H9 (cell line): ENCODE measurements at regions not wholly inside any gene's neighbourhood (a gene's known extent, or its start where the extent isn't known, plus 50 kb on each side); places are given as distances from the start of the nearest gene placed in this dataset.

Experiments used
- DNase-seq: peaks from one replicate; pipeline ENCODE4 v3.0.0-alpha.2; 2017
- H2AFZ ChIP-seq: one replicate; pipeline ENCODE4 v1.6.1; 2013; ENCODE audit warnings: mild to moderate bottlenecking, low read length, control low read depth, moderate library complexity
- H2AK5ac ChIP-seq: 2 replicates; pipeline ENCODE4 v1.6.1; 2013; ENCODE audit warnings: low read length, control low read depth, mixed read lengths; ENCODE audit not compliant: insufficient read length
- H2BK120ac ChIP-seq: one replicate; pipeline ENCODE4 v1.6.1; 2013; ENCODE audit warnings: low read depth, mild to moderate bottlenecking, low read length, control low read depth, inconsistent platforms; ENCODE audit not compliant: poor library complexity, severe bottlenecking
- H2BK12ac ChIP-seq: 2 replicates; pipeline ENCODE4 v1.6.1; 2013; ENCODE audit warnings: low read length, control low read depth, mixed read lengths, low read depth; ENCODE audit not compliant: insufficient read length
- H2BK15ac ChIP-seq: 2 replicates; pipeline ENCODE4 v1.6.1; 2013; ENCODE audit warnings: low read depth, low read length, control low read depth
- H2BK20ac ChIP-seq: one replicate; pipeline ENCODE4 v1.6.1; 2013; ENCODE audit warnings: low read depth, mild to moderate bottlenecking, low read length, control low read depth, inconsistent platforms; ENCODE audit not compliant: poor library complexity, severe bottlenecking
- H2BK5ac ChIP-seq: 2 replicates; pipeline ENCODE4 v1.6.1; 2013; ENCODE audit warnings: low read length, control low read depth, mixed read lengths; ENCODE audit not compliant: insufficient read length
- H3K14ac ChIP-seq: 2 replicates; pipeline ENCODE4 v1.6.1; 2013; ENCODE audit warnings: low read length, control low read depth; ENCODE audit not compliant: insufficient read depth
- H3K18ac ChIP-seq: 2 replicates; pipeline ENCODE4 v1.6.1; 2013; ENCODE audit warnings: low read depth, mild to moderate bottlenecking, mixed read lengths, low read length, control low read depth; ENCODE audit not compliant: insufficient read length
- H3K23ac ChIP-seq: 2 replicates; pipeline ENCODE4 v1.6.1; 2013; ENCODE audit warnings: low read length, control low read depth, mixed read lengths, low read depth; ENCODE audit not compliant: insufficient read length
- H3K23me2 ChIP-seq: 2 replicates; pipeline ENCODE4 v1.6.1; 2013; ENCODE audit warnings: low read depth, mild to moderate bottlenecking, mixed read lengths, low read length, control low read depth; ENCODE audit not compliant: insufficient read length, poor library complexity, severe bottlenecking
- H3K27ac ChIP-seq: 2 replicates; pipeline ENCODE4 v1.5.1; 2013; ENCODE audit warnings: low read length, control low read depth, mixed read lengths, low read depth; ENCODE audit not compliant: insufficient read length
- H3K27me3 ChIP-seq: 2 replicates; pipeline ENCODE4 v1.6.1; 2013; ENCODE audit warnings: low read length, control low read depth, inconsistent platforms; ENCODE audit not compliant: insufficient read depth
- H3K4ac ChIP-seq: 2 replicates; pipeline ENCODE4 v1.6.1; 2013; ENCODE audit warnings: low read depth, mild to moderate bottlenecking, control low read depth, inconsistent platforms, low read length, moderate library complexity
- H3K4me1 ChIP-seq: 2 replicates; pipeline ENCODE4 v1.6.1; 2013; ENCODE audit warnings: low read length, control low read depth, inconsistent platforms; ENCODE audit not compliant: insufficient read depth
- H3K4me2 ChIP-seq: 2 replicates; pipeline ENCODE4 v1.6.1; 2013; ENCODE audit warnings: low read length, control low read depth, mixed read lengths; ENCODE audit not compliant: insufficient read length, insufficient read depth
- H3K56ac ChIP-seq: 2 replicates; pipeline ENCODE4 v1.6.1; 2013; ENCODE audit warnings: low read depth, mild to moderate bottlenecking, mixed read lengths, low read length, control low read depth; ENCODE audit not compliant: insufficient read length
- H3K79me1 ChIP-seq: 2 replicates; pipeline ENCODE4 v1.6.1; 2013; ENCODE audit warnings: low read depth, mild to moderate bottlenecking, moderate library complexity, low read length, control low read depth, inconsistent platforms; ENCODE audit not compliant: insufficient read depth, poor library complexity, severe bottlenecking
- H3K79me2 ChIP-seq: 2 replicates; pipeline ENCODE4 v1.6.1; 2013; ENCODE audit warnings: low read length, control low read depth, inconsistent platforms; ENCODE audit not compliant: insufficient read depth
- H3K9ac ChIP-seq: 2 replicates; pipeline ENCODE4 v1.6.1; 2013; ENCODE audit warnings: low read length, control low read depth, mixed read lengths; ENCODE audit not compliant: insufficient read length; ENCODE audit errors: extremely low read depth
- H3K9me3 ChIP-seq: one replicate; pipeline ENCODE4 v1.6.1; 2013; ENCODE audit warnings: low read depth, low read length, inconsistent platforms; ENCODE audit not compliant: control insufficient read depth
- H3T11ph ChIP-seq: one replicate; pipeline ENCODE4 v1.6.1; 2013; ENCODE audit warnings: mild to moderate bottlenecking, low read length, control low read depth, inconsistent platforms
- H4K20me1 ChIP-seq: one replicate; pipeline ENCODE4 v1.6.1; 2013; ENCODE audit not compliant: control insufficient read depth, insufficient read length, insufficient read depth
- H4K5ac ChIP-seq: 2 replicates; pipeline ENCODE4 v1.6.1; 2013; ENCODE audit warnings: low read depth, mild to moderate bottlenecking, mixed read lengths, low read length, control low read depth; ENCODE audit not compliant: insufficient read length
- H4K8ac ChIP-seq: replicated peaks from 2 replicates; pipeline ENCODE4 v1.6.1; 2013; ENCODE audit warnings: low read length, control low read depth, mixed read lengths, low read depth; ENCODE audit not compliant: insufficient read length
- H4K91ac ChIP-seq: 2 replicates; pipeline ENCODE4 v1.6.1; 2013; ENCODE audit warnings: low read depth, mild to moderate bottlenecking, moderate library complexity, mixed read lengths, low read length, control low read depth; ENCODE audit not compliant: insufficient read length
- H3K27ac Mint-ChIP-seq, 3 experiments: 2 replicates in 2 of 3; 3 replicates in 1 of 3; pipeline ENCODE4 v1.8.0; 2020 to 2021; ENCODE audit warnings: mixed read lengths in 3 of 3, mild to moderate bottlenecking in 1 of 3, moderate library complexity in 1 of 3
- H3K27me3 Mint-ChIP-seq: 2 replicates; pipeline ENCODE4 v1.8.0; 2021; ENCODE audit warnings: low read depth, mild to moderate bottlenecking, moderate library complexity, mixed read lengths
- H3K36me3 Mint-ChIP-seq, 3 experiments: 2 replicates in 2 of 3; 3 replicates in 1 of 3; pipeline ENCODE4 v1.8.0; 2020 to 2021; ENCODE audit warnings: low read depth in 3 of 3, mixed read lengths in 3 of 3; ENCODE audit not compliant: insufficient read depth in 1 of 3
- H3K4me1 Mint-ChIP-seq, 2 experiments: 2 replicates each; pipeline ENCODE4 v1.8.0; 2020; ENCODE audit warnings: mixed read lengths in 2 of 2
- H3K4me3 Mint-ChIP-seq, 2 experiments: 2 replicates in 1 of 2; 3 replicates in 1 of 2; pipeline ENCODE4 v1.8.0; 2020 to 2021; ENCODE audit warnings: mild to moderate bottlenecking in 2 of 2, mixed read lengths in 2 of 2, moderate library complexity in 1 of 2
- H3K9me3 Mint-ChIP-seq, 2 experiments: 2 replicates in 1 of 2; 3 replicates in 1 of 2; pipeline ENCODE4 v1.8.0; 2020; ENCODE audit warnings: mild to moderate bottlenecking in 2 of 2, mixed read lengths in 2 of 2, moderate library complexity in 1 of 2
- WGBS: extraction: QIAGEN DNeasy Blood & Tissue Kit; methylation state at CpG from one replicate; pipeline ENCODE4 v1.1.7; 2013; ENCODE audit warnings: missing lambda C conversion rate, low lambda C conversion rate, mixed read lengths; ENCODE audit not compliant: insufficient read length; ENCODE audit errors: extremely low coverage; 5-methylcytosine and 5-hydroxymethylcytosine counted together
- TF ChIP-seq, protein P1 (sequence below): fragments of 200-600 bp; sonication (generic); conservative IDR thresholded peaks from 3 replicates; pipeline ENCODE4 v1.8.0; 2021; ENCODE audit warnings: antibody characterized with exemption, mild to moderate bottlenecking

DNA sequence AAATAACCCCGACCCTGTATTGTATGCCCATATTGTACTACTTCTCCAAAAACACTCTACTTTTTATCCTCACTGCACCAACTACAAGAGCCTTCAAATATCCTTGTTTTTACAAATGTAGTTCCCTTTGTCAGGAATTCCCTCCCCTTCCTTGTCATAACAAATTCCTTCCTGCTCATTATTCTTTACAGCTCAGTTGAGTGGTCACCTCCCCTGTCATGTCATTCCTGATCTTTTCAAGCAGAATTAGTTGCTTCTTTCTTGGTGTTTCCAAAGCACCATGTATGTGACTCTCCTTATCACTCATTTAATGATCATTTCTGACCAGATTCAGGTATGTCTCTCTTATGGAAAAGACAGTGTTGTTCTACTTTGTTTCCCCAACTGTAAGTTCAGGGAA, 194.2 kb upstream of the SMC2 start:
- no peak overlapping the region for H3K56ac ChIP-seq
- no peaks in the 10 kb centered on the region; a peak in 1 of 5 replicates for H3K9me3 Mint-ChIP-seq
- no peak overlapping the region for H3K14ac ChIP-seq
- no peaks in the 10 kb centered on the region; the same call in 1 of the 2 replicates for H3K27me3 Mint-ChIP-seq
- no peaks in the 10 kb centered on the region for H3K36me3 Mint-ChIP-seq
- H2BK120ac ChIP-seq, result no peak overlapping the region
- H2BK20ac ChIP-seq, result no peak overlapping the region
- H3K4me3 Mint-ChIP-seq, result no peak overlapping the region
- no peak overlapping the region for H3K9ac ChIP-seq
- H3T11ph ChIP-seq, result no peak overlapping the region
- H2BK15ac ChIP-seq, result no peak overlapping the region
- no peaks in the 10 kb centered on the region for H3K23me2 ChIP-seq
- DNase-seq, result no peak
- H3K4me1 ChIP-seq, result no peaks in the 10 kb centered on the region
- H3K23ac ChIP-seq, result no peak overlapping the region
- no peak overlapping the region for H4K91ac ChIP-seq
- no peak overlapping the region for H3K18ac ChIP-seq
- no CpG with 5 or more reads among the region's 1 CpG for WGBS
- no peak overlapping the region for H2AFZ ChIP-seq
- no peak overlapping the region for H4K5ac ChIP-seq
- no peak overlapping the region for H3K4ac ChIP-seq
- no peak overlapping the region for H4K8ac ChIP-seq
- H2AK5ac ChIP-seq, result no peak overlapping the region
- H3K27me3 ChIP-seq, result no peaks in the 10 kb centered on the region
- no peak overlapping the region for H2BK5ac ChIP-seq
- no peak overlapping the region for H3K27ac ChIP-seq
- H3K27ac Mint-ChIP-seq, result no peak overlapping the region
- no peak overlapping the region for H2BK12ac ChIP-seq
- no peak overlapping the region for H3K4me2 ChIP-seq
- H4K20me1 ChIP-seq, result no peaks in the 10 kb centered on the region
- TF ChIP-seq, protein P1, sequence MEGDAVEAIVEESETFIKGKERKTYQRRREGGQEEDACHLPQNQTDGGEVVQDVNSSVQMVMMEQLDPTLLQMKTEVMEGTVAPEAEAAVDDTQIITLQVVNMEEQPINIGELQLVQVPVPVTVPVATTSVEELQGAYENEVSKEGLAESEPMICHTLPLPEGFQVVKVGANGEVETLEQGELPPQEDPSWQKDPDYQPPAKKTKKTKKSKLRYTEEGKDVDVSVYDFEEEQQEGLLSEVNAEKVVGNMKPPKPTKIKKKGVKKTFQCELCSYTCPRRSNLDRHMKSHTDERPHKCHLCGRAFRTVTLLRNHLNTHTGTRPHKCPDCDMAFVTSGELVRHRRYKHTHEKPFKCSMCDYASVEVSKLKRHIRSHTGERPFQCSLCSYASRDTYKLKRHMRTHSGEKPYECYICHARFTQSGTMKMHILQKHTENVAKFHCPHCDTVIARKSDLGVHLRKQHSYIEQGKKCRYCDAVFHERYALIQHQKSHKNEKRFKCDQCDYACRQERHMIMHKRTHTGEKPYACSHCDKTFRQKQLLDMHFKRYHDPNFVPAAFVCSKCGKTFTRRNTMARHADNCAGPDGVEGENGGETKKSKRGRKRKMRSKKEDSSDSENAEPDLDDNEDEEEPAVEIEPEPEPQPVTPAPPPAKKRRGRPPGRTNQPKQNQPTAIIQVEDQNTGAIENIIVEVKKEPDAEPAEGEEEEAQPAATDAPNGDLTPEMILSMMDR, result no peak
- no peaks in the 10 kb centered on the region for H3K79me1 ChIP-seq
- H3K79me2 ChIP-seq, result no peaks in the 10 kb centered on the region
- no peaks in the 10 kb centered on the region for H3K9me3 ChIP-seq
- H3K4me1 Mint-ChIP-seq, result peaks cover 0 to 2% of the 10 kb centered on the region in 2 experiments; a peak in 2 of 4 replicates
